NB4 (cell line): ENCODE measurements at regions not wholly inside any gene's neighbourhood (a gene's known extent, or its start where the extent isn't known, plus 50 kb on each side); places are given as distances from the start of the nearest gene placed in this dataset.

Experiments used
- MAX ChIP-seq: IDR thresholded peaks from 2 replicates; pipeline ENCODE4 v1.6.1; 2011; ENCODE audit warnings: low read depth, low read length
- POLR2A ChIP-seq: IDR thresholded peaks from 2 replicates; pipeline ENCODE4 v1.6.1; 2011; ENCODE audit warnings: mild to moderate bottlenecking; ENCODE audit not compliant: insufficient read length; ENCODE audit errors: extremely low read depth
- TF ChIP-seq, protein P1 (sequence below): IDR thresholded peaks from one replicate; pipeline ENCODE4 v1.5.1; 2012; ENCODE audit warnings: low read depth, low read length

- TF ChIP-seq, protein P1, sequence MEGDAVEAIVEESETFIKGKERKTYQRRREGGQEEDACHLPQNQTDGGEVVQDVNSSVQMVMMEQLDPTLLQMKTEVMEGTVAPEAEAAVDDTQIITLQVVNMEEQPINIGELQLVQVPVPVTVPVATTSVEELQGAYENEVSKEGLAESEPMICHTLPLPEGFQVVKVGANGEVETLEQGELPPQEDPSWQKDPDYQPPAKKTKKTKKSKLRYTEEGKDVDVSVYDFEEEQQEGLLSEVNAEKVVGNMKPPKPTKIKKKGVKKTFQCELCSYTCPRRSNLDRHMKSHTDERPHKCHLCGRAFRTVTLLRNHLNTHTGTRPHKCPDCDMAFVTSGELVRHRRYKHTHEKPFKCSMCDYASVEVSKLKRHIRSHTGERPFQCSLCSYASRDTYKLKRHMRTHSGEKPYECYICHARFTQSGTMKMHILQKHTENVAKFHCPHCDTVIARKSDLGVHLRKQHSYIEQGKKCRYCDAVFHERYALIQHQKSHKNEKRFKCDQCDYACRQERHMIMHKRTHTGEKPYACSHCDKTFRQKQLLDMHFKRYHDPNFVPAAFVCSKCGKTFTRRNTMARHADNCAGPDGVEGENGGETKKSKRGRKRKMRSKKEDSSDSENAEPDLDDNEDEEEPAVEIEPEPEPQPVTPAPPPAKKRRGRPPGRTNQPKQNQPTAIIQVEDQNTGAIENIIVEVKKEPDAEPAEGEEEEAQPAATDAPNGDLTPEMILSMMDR = no peak
- no peak for TF ChIP-seq POLR2A
- TF ChIP-seq MAX = no peak
Measured at GRCh38 chr2:80719607-80720006, 415.1 kb upstream of the LRRTM1 start.
